GM12878 (cell line): ENCODE measurements at regions not wholly inside any gene's neighbourhood (a gene's known extent, or its start where the extent isn't known, plus 50 kb on each side); places are given as distances from the start of the nearest gene placed in this dataset.

Source experiments
- GABPA ChIP-seq: IDR thresholded peaks from 2 replicates; pipeline ENCODE4 v1.6.1; 2014; ENCODE audit warnings: antibody characterized with exemption, low read depth, mild to moderate bottlenecking, inconsistent platforms
- NR2C2 ChIP-seq: IDR thresholded peaks from 2 replicates; pipeline ENCODE4 v1.6.1; 2011; ENCODE audit warnings: borderline replicate concordance, low read depth; ENCODE audit not compliant: control insufficient read depth, insufficient read length
- NRF1 ChIP-seq: conservative IDR thresholded peaks from 2 replicates; pipeline ENCODE4 v1.6.1; 2011; ENCODE audit warnings: mild to moderate bottlenecking, low read depth, low read length, improper control_type of control experiment
- RAD51 ChIP-seq: fragments of 450-650 bp; IDR thresholded peaks from 2 replicates; pipeline ENCODE4 v1.6.1; 2016; ENCODE audit warnings: moderate library complexity, mild to moderate bottlenecking, inconsistent platforms
- SKIL ChIP-seq: fragments of 450-650 bp; IDR thresholded peaks from 2 replicates; pipeline ENCODE4 v1.6.1; 2017; ENCODE audit warnings: mild to moderate bottlenecking, low read depth, inconsistent platforms; ENCODE audit not compliant: poor library complexity, severe bottlenecking
- SMAD5 ChIP-seq: IDR thresholded peaks from 2 replicates; pipeline ENCODE4 v1.6.1; 2016; ENCODE audit warnings: antibody characterized with exemption, low read depth
- ZBTB33 ChIP-seq: fragments of 450-650 bp; IDR thresholded peaks from 2 replicates; pipeline ENCODE4 v1.6.1; 2017; ENCODE audit warnings: mild to moderate bottlenecking
- TF ChIP-seq, protein P1 (sequence below): fragments of 450-650 bp; formaldehyde crosslinking; IDR thresholded peaks from 2 replicates; pipeline ENCODE4 v1.4.0; 2022; ENCODE audit warnings: mild to moderate bottlenecking, moderate library complexity

- TF ChIP-seq, protein P1, sequence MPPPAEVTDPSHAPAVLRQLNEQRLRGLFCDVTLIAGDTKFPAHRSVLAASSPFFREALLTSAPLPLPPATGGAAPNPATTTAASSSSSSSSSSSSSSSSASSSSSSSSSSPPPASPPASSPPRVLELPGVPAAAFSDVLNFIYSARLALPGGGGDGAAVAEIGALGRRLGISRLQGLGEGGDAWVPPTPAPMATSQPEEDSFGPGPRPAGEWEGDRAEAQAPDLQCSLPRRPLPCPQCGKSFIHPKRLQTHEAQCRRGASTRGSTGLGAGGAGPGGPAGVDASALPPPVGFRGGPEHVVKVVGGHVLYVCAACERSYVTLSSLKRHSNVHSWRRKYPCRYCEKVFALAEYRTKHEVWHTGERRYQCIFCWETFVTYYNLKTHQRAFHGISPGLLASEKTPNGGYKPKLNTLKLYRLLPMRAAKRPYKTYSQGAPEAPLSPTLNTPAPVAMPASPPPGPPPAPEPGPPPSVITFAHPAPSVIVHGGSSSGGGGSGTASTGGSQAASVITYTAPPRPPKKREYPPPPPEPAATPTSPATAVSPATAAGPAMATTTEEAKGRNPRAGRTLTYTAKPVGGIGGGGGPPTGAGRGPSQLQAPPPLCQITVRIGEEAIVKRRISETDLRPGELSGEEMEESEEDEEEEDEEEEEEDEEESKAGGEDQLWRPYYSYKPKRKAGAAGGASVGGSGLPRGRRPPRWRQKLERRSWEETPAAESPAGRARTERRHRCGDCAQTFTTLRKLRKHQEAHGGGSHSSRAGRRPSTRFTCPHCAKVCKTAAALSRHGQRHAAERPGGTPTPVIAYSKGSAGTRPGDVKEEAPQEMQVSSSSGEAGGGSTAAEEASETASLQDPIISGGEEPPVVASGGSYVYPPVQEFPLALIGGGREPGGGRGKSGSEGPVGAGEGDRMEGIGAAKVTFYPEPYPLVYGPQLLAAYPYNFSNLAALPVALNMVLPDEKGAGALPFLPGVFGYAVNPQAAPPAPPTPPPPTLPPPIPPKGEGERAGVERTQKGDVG (CRISPR knock-in tag) = no peak
- no peak for TF ChIP-seq SKIL
- TF ChIP-seq SMAD5 = no peak
- TF ChIP-seq RAD51 = no peak
- TF ChIP-seq GABPA = no peak
- no peak for TF ChIP-seq ZBTB33
- no peak for TF ChIP-seq NRF1
- TF ChIP-seq NR2C2 = no peak
Measured at GRCh38 chr17:13735861-13736260, 134.1 kb upstream of the HS3ST3A1 start (continued).
